ENCODE measurements at regions not wholly inside any gene's neighbourhood (a gene's known extent, or its start where the extent isn't known, plus 50 kb on each side); places are given as distances from the start of the nearest gene placed in this dataset.

- FAIRE-seq (no peak), DNase-seq (ENCODE audit: low read depth in 1 of 2, low spot score in 2 of 2) (no peak)
- Histone ChIP-seq H3K79me2 (ENCODE audit: control insufficient read depth in 1 of 2, insufficient read depth in 2 of 2, low read length in 2 of 2) (no peaks in the 10 kb centered on the region), H3K27ac (ENCODE audit: low read depth, low read length) (no peak overlapping the region), H4K91ac (replicated peaks; ENCODE audit: insufficient read length, low read length) (no peak overlapping the region), H3K79me1 (ENCODE audit: low read depth, low read length) (no peaks in the 10 kb centered on the region), H3K4me2 (ENCODE audit: insufficient read depth in 1 of 2, low read depth in 2 of 2, low read length in 2 of 2) (no peak overlapping the region), H3K36me3 (ENCODE audit: control insufficient read depth in 2 of 4, insufficient read depth in 4 of 4, low read length in 3 of 4) (no peaks in the 10 kb centered on the region), H3K27me3 (replicated peaks in 1 of 4; ENCODE audit: control insufficient read depth in 3 of 4, extremely low read depth in 1 of 4, insufficient read depth in 3 of 4, low read length in 3 of 4) (no peaks in the 10 kb centered on the region), H2AK5ac (ENCODE audit: low read depth, low read length) (no peak overlapping the region), H3K23ac (ENCODE audit: insufficient read length) (no peak overlapping the region), H3K23me2 (ENCODE audit: low read depth, low read length) (no peaks in the 10 kb centered on the region), H2BK120ac (replicated peaks; ENCODE audit: low read depth, low read length) (no peak overlapping the region), H2BK15ac (ENCODE audit: low read length) (no peak overlapping the region), H3K4me3 (ENCODE audit: extremely low read depth in 1 of 4, insufficient read depth in 2 of 4, low read depth in 3 of 4, low read length in 4 of 4) (no peak overlapping the region), H4K20me1 (replicated peaks in 1 of 2; ENCODE audit: control insufficient read depth in 1 of 2, insufficient read depth in 2 of 2, low read length in 2 of 2) (peaks cover 0 to 1% of the 10 kb centered on the region in 2 experiments), H3K14ac (ENCODE audit: insufficient read length) (no peak overlapping the region), H3K9me3 (ENCODE audit: insufficient read depth in 2 of 2, low read depth in 1 of 2, low read length in 1 of 2) (no peaks in the 10 kb centered on the region), H3K56ac (replicated peaks; ENCODE audit: insufficient read length, low read depth, low read length) (no peak overlapping the region), H4K8ac (ENCODE audit: extremely low read depth, insufficient read depth, low read length) (no peak overlapping the region), H3K9ac (replicated peaks in 1 of 4; ENCODE audit: extremely low read depth in 1 of 4, low read depth in 3 of 4, low read length in 3 of 4) (no peak overlapping the region), H3K4me1 (replicated peaks in 1 of 4; ENCODE audit: control insufficient read depth in 3 of 4, insufficient read depth in 4 of 4, low read length in 3 of 4) (no peaks in the 10 kb centered on the region), H3K18ac (ENCODE audit: extremely low read depth, low read length) (no peak overlapping the region), H3K4ac (replicated peaks; ENCODE audit: insufficient read length, low read depth, low read length) (no peak overlapping the region), H2AFZ (ENCODE audit: low read length) (no peak overlapping the region), H2BK12ac (ENCODE audit: low read depth, low read length) (no peak overlapping the region), H2BK5ac (ENCODE audit: low read depth, low read length) (no peak overlapping the region), H4K5ac (ENCODE audit: insufficient read length, low read depth, low read length) (no peak overlapping the region), H2BK20ac (ENCODE audit: low read length) (no peak overlapping the region)
- CTCF ChIA-PET (ENCODE audit: partially characterized antibody), result interaction anchor here (0.6 to 1.6 kb wide), 5 partner anchors 17 to 109 kb away, joined by 3 to 4 read pairs (median 3); no protein-coding TSS in a partner anchor
- 67% methylated on average over 1 of the region's 3 CpGs; no CpG with 5 or more reads in 1 of the 2 experiments for WGBS, 2 experiments (ENCODE audit: extremely low coverage in 1 of 2, insufficient coverage in 1 of 2, insufficient read length in 1 of 2, insufficient replicate concordance in 2 of 2, low coverage in 1 of 2, low lambda C conversion rate in 2 of 2, missing lambda C conversion rate in 1 of 2)
- POLR2A ChIA-PET (ENCODE audit: partially characterized antibody), result no interaction called here
- TF ChIP-seq SAP30 (IDR thresholded peaks at IDR 0.05; ENCODE audit: insufficient read depth, insufficient replicate concordance, low read length), result no peak
- TF ChIP-seq, protein P1, sequence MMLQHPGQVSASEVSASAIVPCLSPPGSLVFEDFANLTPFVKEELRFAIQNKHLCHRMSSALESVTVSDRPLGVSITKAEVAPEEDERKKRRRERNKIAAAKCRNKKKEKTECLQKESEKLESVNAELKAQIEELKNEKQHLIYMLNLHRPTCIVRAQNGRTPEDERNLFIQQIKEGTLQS (IDR thresholded peaks at IDR 0.05; ENCODE audit: insufficient read depth, low read depth, low read length), result no peak
- no peak for TF ChIP-seq ATF2 (IDR thresholded peaks at IDR 0.05; ENCODE audit: low read length)
These were observed 112.4 kb upstream of the VSTM2B start for GRCh38 chr19:29413435-29413834.
